ENCODE measurements at regions not wholly inside any gene's neighbourhood (a gene's known extent, or its start where the extent isn't known, plus 50 kb on each side); places are given as distances from the start of the nearest gene placed in this dataset.
"Not testable (repeated sequence)": the region's sequence is repeated elsewhere in the genome, so short reads cannot be mapped to it uniquely, and the experiment has no call there.

- intact Hi-C loops (cut with DNase I; ENCODE audit: low total_unique reads) = loop anchor here (10.0 kb wide), 1 partner anchor 48 kb away; the partner anchor contains the start of gene LRIG1
- H3K27me3 ChIP-seq = no peaks in the 10 kb centered on the region
- no peak for TF ChIP-seq CTCF (IDR thresholded peaks at IDR 0.05)
- peaks cover 0 to 14% (median 6%) of the 10 kb centered on the region in 4 donors for H3K4me1 ChIP-seq
- H3K9me3 ChIP-seq = no peaks in the 10 kb centered on the region
- no peak overlapping the region for H3K27ac ChIP-seq
- DNase-seq = no peak
- no peaks in the 10 kb centered on the region for H3K36me3 ChIP-seq
- no peak overlapping the region for H3K4me3 ChIP-seq
Measured at GRCh38 chr3:66552846-66553245, 52.0 kb upstream of the LRIG1 start.

GRCh38 chr3:66553441-66554113, 52.8 kb upstream of the LRIG1 start:
- no peaks in the 10 kb centered on the region for H3K27me3 ChIP-seq
- no peak overlapping the region for H3K27ac ChIP-seq
- TF ChIP-seq CTCF (IDR thresholded peaks at IDR 0.05) = no peak
- peaks cover 0 to 14% (median 6%) of the 10 kb centered on the region in 4 donors for H3K4me1 ChIP-seq
- no peaks in the 10 kb centered on the region for H3K36me3 ChIP-seq
- no peak overlapping the region for H3K4me3 ChIP-seq
- no peaks in the 10 kb centered on the region for H3K9me3 ChIP-seq
- no peak for DNase-seq
- intact Hi-C loops (cut with DNase I; ENCODE audit: low total_unique reads) = loop anchor here (10.0 kb wide), 1 partner anchor 49 kb away; the partner anchor contains the start of gene LRIG1

GRCh38 chr3:66554178-66554577, 53.4 kb upstream of the LRIG1 start:
- Histone ChIP-seq H3K4me3 (no peak overlapping the region), H3K9me3 (no peaks in the 10 kb centered on the region), H3K27me3 (no peaks in the 10 kb centered on the region), H3K36me3 (no peaks in the 10 kb centered on the region), H3K27ac (no peak overlapping the region), H3K4me1 (peaks cover 0 to 14% (median 6%) of the 10 kb centered on the region in 4 donors)
- TF ChIP-seq CTCF (IDR thresholded peaks at IDR 0.05) = no peak
- DNase-seq = no peak
- intact Hi-C loops (cut with DNase I; ENCODE audit: low total_unique reads) = loop anchor here (10.0 kb wide), 1 partner anchor 49 kb away; the partner anchor contains the start of gene LRIG1

GRCh38 chr3:66555214-66555844, 54.5 kb upstream of the LRIG1 start:
- H3K27ac ChIP-seq = no peak overlapping the region

GRCh38 chr3:66557170-66557569, 56.3 kb upstream of the LRIG1 start:
- Histone ChIP-seq H3K36me3 (no peaks in the 10 kb centered on the region), H3K4me3 (no peak overlapping the region), H3K27me3 (no peaks in the 10 kb centered on the region), H3K27ac (no peak overlapping the region), H3K9me3 (no peaks in the 10 kb centered on the region), H3K4me1 (peaks cover 0 to 14% (median 6%) of the 10 kb centered on the region in 4 donors)
- intact Hi-C loops (cut with DNase I; ENCODE audit: low total_unique reads) = loop anchor here (10.0 kb wide), 1 partner anchor 52 kb away; the partner anchor contains the start of gene LRIG1
- DNase-seq = no peak
- TF ChIP-seq CTCF (IDR thresholded peaks at IDR 0.05) = no peak

More at GRCh38 chr3:66555214-66555844, 54.5 kb upstream of the LRIG1 start:
- no peak for DNase-seq
- H3K27me3 ChIP-seq = no peaks in the 10 kb centered on the region
- H3K4me1 ChIP-seq = peaks cover 0 to 14% (median 6%) of the 10 kb centered on the region in 4 donors
- TF ChIP-seq CTCF (IDR thresholded peaks at IDR 0.05) = no peak
- H3K36me3 ChIP-seq = no peaks in the 10 kb centered on the region
- H3K4me3 ChIP-seq = no peak overlapping the region
- H3K9me3 ChIP-seq = no peaks in the 10 kb centered on the region
- intact Hi-C loops (cut with DNase I; ENCODE audit: low total_unique reads) = loop anchor here (10.0 kb wide), 1 partner anchor 51 kb away; the partner anchor contains the start of gene LRIG1

GRCh38 chr3:66559924-66560323, 59.1 kb upstream of the LRIG1 start:
- not testable (repeated sequence) for H3K36me3 ChIP-seq, H3K9me3 ChIP-seq, DNase-seq, H3K27ac ChIP-seq, H3K27me3 ChIP-seq, H3K4me3 ChIP-seq, H3K4me1 ChIP-seq
- intact Hi-C loops (cut with DNase I; ENCODE audit: low total_unique reads) = loop anchor here (10.0 kb wide), 1 partner anchor 55 kb away; the partner anchor contains the start of gene LRIG1
